Epithelial cell of esophagus (primary cell): ENCODE measurements at regions not wholly inside any gene's neighbourhood (a gene's known extent, or its start where the extent isn't known, plus 50 kb on each side); places are given as distances from the start of the nearest gene placed in this dataset.

Source experiments
- DNase-seq: peaks from one replicate; pipeline ENCODE4 v3.0.0; 2010; ENCODE audit warnings: low read depth
- H3K4me3 ChIP-seq: 2 replicates; pipeline ENCODE4 v1.5.1; 2011; ENCODE audit warnings: mild to moderate bottlenecking, low read length, control low read depth
- TF ChIP-seq, protein P1 (sequence below): IDR thresholded peaks from 2 replicates; pipeline ENCODE4 v1.5.1; 2011; ENCODE audit warnings: low read depth, mild to moderate bottlenecking, low read length, control low read depth, inconsistent platforms; ENCODE audit not compliant: insufficient read depth; ENCODE audit errors: missing control alignments

DNA sequence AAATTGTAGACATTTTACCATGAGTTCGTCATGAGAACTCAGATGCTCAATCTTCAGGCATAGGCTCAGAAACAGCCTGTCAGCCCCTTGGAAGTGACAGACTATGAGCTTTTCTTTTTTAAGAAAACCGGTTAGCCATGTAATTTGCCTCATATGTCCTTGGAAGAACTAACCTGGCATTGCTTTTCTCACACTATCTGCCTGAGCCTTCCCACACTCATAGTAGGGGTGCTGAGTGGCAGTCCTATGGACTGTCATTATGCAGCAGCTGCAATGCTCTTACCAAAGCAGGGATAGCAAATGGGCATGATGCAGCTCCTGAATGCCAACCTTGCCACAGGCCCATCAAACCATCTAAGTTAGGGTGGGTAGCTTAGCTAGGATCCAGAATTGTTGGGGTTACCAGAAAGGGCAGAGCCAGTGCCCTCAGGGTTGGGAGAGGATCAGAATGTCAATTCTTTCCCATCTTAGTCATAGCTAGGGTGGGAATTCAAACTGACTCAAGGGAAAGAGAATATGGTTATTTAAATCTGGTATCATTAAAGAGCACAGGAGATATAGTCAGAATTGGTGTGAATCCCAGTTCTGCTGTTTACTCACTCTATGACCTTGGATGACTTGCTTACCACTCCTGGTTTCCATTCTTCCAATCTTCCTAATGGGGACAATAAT lies 230.6 kb upstream of the CPEB2 start:
- TF ChIP-seq, protein P1, sequence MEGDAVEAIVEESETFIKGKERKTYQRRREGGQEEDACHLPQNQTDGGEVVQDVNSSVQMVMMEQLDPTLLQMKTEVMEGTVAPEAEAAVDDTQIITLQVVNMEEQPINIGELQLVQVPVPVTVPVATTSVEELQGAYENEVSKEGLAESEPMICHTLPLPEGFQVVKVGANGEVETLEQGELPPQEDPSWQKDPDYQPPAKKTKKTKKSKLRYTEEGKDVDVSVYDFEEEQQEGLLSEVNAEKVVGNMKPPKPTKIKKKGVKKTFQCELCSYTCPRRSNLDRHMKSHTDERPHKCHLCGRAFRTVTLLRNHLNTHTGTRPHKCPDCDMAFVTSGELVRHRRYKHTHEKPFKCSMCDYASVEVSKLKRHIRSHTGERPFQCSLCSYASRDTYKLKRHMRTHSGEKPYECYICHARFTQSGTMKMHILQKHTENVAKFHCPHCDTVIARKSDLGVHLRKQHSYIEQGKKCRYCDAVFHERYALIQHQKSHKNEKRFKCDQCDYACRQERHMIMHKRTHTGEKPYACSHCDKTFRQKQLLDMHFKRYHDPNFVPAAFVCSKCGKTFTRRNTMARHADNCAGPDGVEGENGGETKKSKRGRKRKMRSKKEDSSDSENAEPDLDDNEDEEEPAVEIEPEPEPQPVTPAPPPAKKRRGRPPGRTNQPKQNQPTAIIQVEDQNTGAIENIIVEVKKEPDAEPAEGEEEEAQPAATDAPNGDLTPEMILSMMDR = no peak
- no peak overlapping the region for H3K4me3 ChIP-seq
- peak; percentile 86 for DNase-seq

DNA sequence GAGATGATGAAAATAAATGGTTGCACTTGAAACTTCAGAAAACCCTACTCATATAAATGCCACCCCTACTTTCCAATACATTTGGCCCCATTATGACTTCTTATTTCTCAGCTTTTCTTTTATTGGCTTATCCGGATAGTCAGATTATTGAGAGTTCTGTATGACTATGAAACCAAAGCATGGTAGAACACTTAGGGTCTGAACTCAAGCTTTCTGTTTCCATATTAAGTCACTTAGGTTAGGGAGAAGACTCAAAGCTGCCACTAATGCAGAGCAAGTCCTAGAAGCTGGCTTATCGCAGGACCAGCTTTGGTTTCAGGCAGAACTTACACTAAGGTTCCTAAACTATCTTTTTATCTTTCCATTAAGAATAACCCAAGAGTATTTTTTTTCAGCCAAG lies 229.9 kb upstream of the CPEB2 start:
- TF ChIP-seq, protein P1 = no peak
- no peak for DNase-seq

DNA sequence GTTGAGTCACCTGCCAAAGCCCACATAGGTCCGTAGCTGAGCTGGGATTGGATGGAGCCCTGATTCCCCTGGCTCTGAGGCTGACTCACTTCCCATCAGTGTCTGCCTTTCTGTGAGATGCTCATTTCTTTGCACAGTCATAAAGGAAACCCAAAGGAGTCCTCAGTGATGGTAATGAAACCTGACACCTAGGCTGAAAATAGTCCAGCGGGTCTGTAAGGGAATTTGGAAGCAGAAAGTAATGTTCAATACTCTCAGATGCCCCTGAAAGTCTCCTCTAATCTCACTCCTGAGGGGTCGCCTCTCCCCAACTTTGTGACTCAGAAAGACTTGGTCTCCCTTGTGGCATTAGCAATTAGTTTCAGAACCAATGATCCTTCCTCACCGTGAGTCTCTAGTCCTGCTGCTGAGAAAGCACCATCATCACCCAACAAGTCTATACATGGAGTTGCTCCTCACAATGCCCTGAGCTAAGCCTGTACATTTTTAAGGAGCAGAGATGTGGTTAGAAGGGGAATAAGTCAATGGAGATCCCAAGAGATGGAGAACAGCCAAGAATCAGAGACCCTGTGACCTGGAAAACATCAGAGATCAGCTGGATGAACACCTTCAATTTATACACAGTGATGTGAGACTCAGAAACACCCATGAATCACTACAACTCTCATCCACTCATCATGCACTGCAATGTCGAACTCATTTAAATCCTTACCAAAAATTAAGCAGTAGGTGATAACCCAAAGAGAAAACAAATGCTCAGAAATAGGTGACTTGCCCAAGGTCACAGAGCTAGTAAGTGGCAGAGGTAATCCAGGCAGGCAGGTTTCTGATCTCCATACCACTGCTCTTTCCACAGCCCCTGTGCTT lies 219.0 kb upstream of the CPEB2 start:
- TF ChIP-seq, protein P1 = no peak
- no peak overlapping the region for H3K4me3 ChIP-seq
- peak; percentile 97 for DNase-seq

More for the DNA sequence above, 229.9 kb upstream of the CPEB2 start:
- no peak overlapping the region for H3K4me3 ChIP-seq

DNA sequence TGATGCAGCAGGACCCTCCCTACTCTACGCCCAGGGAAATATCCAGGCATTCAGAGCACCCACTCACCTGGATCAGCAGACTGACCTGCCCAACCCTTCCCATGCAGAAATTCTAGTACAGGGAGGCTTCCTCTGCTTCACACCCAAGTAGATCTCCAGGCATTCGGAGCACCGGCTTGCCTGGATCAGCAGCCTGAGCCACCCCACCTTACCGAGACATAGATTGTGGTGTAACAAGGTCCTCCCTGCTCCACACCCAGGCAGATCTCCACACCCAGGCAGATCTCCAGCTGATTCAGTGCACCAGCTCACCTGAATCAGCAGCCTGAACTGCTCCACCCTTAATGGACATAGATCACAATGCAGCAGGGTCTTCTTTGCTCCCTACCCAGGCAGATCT lies 215.1 kb upstream of the CPEB2 start:
- TF ChIP-seq, protein P1 = no peak
- peak; percentile 50 for DNase-seq
- H3K4me3 ChIP-seq = no peak overlapping the region

DNA sequence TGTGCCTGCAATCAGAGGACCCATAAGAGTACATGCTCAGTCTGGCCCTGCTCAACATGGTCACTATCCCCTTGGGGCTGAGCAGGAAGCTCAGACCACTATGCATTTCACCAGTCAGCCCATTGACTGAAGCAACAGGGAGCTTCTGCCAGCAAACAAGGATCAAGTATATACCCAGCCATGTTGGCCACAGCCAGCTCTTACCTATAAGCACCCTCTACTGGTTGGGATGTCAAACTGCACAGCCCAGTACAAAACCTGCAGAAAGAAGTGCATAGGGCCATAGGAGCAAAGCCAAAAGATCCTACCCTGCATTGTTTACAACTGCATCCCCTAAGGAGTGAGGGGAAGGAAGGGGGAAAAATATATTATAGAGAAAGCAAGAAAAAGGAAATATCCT lies 214.4 kb upstream of the CPEB2 start:
- H3K4me3 ChIP-seq = no peak overlapping the region
- TF ChIP-seq, protein P1 = peak; percentile 50
- peak; percentile 50 for DNase-seq

DNA sequence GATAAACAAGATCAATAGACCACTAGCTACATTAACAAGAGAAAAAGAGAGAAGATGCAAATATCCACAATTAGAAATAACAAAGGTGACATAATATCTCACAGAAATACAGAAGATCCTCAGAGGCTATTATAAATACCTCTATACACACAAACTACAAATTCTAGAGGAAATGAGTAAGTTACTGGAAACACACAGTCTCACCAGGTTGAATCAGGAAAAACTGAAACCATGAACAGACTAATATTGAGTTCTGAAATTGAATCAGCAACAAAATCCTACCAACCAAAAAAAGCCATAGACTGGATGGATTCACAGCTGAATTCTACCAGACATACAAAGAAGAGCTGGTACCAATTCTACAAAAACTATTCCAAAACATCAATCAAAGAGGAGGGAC lies 211.8 kb upstream of the CPEB2 start:
- TF ChIP-seq, protein P1 = no peak
- peak; percentile 30 for DNase-seq
- H3K4me3 ChIP-seq = no peak overlapping the region

DNA sequence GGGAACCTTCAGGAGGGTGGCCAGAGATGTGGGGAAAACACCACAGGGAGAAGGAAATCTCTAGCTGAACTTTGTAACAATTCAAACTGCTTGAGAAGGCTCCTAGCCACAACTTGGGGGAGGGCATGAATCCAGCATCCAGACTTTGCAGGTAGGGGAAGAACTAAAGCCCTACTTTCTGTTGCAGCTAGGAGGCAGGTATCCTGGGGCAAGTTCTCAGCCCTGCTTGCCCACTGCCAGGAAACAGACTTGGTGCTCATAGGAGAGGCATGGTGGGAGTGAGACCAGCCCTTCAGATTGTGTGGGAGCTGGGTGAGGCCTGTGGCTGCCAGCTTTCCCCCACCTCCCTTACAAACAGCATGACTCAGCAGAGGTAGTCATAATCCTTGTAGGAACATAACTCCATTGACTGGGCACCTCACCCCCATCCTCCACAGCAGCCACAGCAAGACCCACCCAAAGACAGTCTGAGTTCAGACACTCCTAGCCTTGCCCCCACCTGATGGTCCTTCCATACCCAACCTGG lies 209.5 kb upstream of the CPEB2 start:
- DNase-seq = peak; percentile 88
- H3K4me3 ChIP-seq = no peak overlapping the region
- TF ChIP-seq, protein P1 = no peak
